GM12891 (cell line): ENCODE measurements at regions not wholly inside any gene's neighbourhood (a gene's known extent, or its start where the extent isn't known, plus 50 kb on each side); places are given as distances from the start of the nearest gene placed in this dataset.

ENCODE experiments used
- PAX5 ChIP-seq: IDR thresholded peaks from 2 replicates; pipeline ENCODE4 v1.6.1; 2011; ENCODE audit warnings: low read length, moderate library complexity, mild to moderate bottlenecking; ENCODE audit not compliant: insufficient read depth, severe bottlenecking
- POLR2A ChIP-seq: IDR thresholded peaks from 2 replicates; pipeline ENCODE4 v1.6.1; 2011; ENCODE audit warnings: low read depth, low read length, control low read depth
- POLR2AphosphoS5 ChIP-seq: IDR thresholded peaks from 2 replicates; pipeline ENCODE4 v1.6.1; 2011; ENCODE audit warnings: low read depth, low read length, control low read depth
- SPI1 ChIP-seq: IDR thresholded peaks from 2 replicates; pipeline ENCODE4 v1.6.1; 2011; ENCODE audit warnings: low read depth, low read length, control low read depth
- TAF1 ChIP-seq: IDR thresholded peaks from 2 replicates; pipeline ENCODE4 v1.6.1; 2011; ENCODE audit warnings: low read depth, low read length, control low read depth

- no peak for TF ChIP-seq POLR2A
- TF ChIP-seq TAF1: no peak
- TF ChIP-seq POLR2AphosphoS5: no peak
- TF ChIP-seq SPI1: no peak
- TF ChIP-seq PAX5: no peak
Observed at GRCh38 chr1:69139007-69139406, 428.7 kb upstream of the LRRC7 start.
